Pons (tissue), 1 donor: ENCODE measurements at regions not wholly inside any gene's neighbourhood (a gene's known extent, or its start where the extent isn't known, plus 50 kb on each side); places are given as distances from the start of the nearest gene placed in this dataset.

Experiments used
- DNase-seq: peaks from one replicate; pipeline ENCODE4 v3.0.0-alpha.2; 2016; ENCODE audit warnings: low spot score

DNA sequence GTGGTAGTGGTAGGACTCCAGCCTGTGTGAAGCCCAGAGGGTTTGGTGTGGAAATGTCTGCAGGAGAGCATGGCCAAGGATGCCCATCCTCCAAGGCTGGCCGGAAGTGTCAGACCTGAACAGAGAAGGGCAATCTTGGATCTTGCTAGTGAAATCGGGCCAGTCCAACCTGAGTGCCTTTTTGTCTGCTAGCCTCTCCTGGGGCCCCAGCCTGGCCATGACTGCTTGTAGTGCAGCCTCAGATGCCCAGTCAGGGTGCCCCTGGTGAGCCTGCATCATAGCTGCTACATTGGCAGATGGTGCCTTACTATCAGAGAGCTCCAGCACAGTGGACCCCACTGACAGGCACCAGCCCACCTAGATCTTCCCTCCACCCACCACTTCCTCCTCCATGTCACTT lies 99.3 kb upstream of the PCDH18 start:
- DNase-seq = no peak

DNA sequence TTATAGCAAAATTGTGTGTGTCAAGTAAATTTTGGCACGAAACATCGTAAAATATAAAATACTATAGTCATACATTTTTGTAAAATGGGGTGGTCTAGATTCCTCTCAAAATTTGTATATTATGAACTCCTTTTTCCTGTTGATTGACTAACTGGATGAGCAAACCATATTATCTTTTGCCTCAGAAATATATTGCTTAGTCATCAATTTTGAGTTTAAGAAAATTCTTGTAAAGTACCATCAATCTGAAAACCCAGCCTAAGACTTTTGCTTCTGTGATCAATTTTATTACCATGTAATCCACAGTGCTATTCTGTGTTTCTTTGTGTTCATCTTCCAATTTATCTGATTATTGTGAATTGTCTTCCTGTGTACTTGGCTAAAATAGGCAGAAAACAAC lies 98.0 kb upstream of the PCDH18 start:
- DNase-seq = no peak

DNA sequence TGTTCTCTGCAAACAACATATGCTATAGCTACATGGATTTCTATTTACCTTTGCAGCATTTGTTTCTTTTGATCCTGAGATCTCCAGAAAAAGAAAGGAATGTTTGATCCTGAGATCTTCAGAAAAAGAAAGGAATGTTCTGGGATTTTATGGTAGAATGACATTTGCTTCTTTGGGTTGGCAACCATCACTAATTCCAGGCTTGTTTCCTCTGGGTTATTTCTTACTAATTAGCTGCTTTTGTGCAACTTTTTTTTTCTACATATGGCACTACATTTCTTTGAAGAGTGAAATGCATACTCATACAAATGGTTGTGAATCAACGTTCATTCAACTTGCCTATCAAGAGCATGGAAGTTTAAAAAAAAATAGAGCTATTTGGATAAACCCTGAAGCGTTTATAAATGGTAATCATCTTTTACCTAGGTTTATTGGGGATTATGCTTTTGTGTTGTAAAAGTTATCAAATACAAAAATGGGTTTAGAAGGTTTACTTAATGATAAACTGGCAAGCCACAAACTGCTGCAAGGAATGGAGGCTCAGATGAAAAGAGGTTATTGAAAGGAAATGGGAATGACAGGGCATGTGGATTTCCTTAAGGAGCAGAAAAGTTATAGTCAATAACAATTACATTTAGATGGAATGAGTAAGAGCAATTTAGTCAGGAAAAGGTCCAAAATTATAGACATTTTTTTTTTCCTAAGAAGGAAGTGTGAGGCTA lies 95.6 kb upstream of the PCDH18 start:
- no peak for DNase-seq

DNA sequence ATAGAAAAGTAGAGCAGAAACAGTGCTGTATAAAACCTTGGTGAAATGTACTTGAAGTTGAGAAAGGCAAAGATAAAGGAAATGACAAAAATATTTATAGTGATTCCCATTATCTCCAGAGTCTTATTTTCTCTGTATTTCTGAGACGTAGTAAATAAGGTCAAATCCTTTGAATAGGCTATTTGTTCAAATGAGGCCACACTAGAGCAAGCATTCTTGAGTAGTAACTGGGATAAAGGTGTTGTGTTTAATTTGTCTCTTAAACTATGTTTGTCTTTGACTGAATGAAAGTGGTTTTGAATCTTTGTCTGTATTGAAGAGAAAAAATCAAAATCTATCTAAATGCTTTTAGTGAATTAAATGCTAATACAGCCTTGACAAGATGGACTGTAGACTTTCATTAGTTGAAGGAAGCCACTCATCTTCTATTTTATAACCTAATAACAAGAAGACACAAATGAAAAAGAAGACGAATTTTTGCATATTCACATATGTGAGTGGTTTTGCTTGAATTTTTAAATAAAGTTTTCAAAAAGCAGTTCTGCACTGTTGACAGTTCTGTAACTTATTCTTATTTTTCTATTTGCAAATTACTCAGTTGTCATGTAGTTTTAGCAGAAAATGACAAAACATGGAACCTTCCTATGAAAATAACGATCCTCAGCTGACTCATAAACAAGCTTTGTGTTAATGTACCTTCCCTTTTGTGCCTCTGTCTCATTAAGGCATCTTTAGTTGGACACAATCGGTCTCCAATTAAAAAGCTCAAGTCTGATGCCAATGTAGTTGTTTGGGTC lies 94.8 kb upstream of the PCDH18 start:
- DNase-seq = no peak

DNA sequence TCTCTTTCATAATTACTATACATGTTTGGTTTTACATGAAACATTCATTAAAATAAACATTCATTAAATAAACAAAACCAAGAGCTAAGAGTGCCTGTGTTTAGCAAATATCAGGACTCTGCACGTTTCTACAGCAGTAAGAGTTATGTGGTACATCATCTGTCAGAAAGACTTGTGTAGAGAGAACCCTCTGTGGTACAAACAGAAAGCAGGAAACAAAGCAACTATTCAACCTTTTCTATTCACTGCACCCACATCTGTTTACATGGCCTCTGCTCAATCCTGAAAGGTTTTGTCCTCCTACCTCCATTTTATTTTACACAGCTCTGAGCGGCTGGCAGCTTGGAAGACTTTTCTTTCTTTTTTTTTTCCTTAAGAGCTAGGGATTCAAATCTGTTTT lies 90.7 kb upstream of the PCDH18 start:
- peak; percentile 72 for DNase-seq

DNA sequence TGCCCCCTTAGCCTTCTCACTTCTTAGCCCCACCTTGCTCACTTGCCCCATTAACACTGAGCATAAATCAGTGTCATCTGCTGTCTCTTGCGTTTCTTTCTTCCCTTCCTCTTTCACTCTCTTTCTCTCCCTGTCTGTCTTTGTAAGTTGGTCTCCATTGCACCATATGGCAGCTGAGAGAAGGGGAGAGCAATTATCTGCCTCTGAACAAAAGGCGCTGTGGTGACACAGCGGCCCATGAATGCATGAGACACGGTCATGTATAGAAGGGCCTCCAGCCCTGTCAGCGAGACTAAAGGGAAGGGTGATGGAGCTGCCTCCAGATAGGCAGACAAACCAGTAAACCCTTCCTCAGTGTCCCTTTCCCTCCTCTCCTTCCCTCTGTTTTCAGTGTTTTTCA lies 88.8 kb upstream of the PCDH18 start:
- DNase-seq = no peak

DNA sequence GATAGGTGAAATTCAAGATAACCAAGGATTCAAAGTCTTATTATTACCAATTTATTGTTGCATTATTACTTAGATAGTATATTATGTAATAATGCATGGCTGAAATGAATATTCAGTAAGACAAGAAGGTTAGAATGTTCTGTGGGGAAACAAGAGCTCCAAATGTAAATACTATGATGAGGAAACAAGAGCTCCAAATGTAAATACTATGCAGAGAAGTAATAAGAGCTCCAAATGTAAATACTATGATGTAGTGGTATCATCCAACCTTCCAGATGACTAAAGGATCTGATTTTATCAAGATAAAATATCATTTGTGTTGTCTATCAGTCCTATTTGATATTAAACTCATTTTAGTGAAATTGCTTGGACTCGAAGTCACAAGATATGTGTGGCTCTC lies 82.2 kb upstream of the PCDH18 start:
- no peak for DNase-seq

DNA sequence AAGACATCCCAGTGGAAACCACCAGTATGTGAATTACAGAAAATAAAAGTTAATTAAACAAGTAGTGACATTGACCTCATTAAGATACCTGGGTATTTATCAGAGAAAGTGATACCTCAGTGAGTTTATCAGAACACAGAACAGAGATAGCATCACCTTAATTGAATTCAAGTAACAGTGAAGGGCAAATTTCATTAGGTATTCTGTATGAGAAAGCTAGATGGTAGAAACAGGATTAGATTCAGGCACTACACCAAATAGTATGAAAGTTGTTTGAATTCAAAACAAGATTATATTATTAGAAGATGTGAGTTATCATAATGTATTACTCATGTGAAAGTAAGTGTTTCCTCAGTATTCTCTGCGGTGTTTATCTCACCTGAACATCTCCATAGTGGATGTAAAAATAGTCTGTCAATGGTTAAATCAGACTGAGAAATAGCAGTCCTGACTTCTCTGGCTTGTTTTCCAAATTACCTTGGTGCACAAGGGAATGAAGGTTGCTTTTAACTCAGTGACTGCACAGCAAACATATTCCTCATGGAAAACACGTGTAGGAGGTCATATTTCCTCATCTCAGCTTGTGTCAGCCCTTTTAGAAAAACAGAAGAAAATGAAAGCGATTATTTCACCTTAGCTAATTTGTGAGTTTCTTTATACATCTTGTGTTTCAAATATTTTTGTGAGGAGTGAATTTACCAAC lies 79.9 kb upstream of the PCDH18 start:
- no peak for DNase-seq

DNA sequence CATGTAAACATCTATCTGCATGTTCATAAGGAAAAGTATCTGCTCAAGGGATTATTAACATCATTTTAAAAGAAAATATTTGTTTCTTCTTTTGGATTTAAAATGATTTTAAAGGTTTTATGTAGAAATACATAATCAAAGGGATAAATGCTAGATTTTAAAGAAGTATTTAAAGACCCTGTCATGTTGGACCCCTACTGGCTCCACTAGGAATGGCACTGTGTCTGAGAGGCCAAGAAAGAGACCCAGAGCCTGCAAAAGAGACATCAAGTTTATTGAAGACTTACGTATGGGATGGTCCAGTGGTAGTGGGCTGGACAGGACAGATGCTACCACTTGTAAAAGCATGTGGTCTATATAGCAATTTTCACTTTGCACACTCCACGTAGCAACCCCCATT lies 78.7 kb upstream of the PCDH18 start:
- no peak for DNase-seq

DNA sequence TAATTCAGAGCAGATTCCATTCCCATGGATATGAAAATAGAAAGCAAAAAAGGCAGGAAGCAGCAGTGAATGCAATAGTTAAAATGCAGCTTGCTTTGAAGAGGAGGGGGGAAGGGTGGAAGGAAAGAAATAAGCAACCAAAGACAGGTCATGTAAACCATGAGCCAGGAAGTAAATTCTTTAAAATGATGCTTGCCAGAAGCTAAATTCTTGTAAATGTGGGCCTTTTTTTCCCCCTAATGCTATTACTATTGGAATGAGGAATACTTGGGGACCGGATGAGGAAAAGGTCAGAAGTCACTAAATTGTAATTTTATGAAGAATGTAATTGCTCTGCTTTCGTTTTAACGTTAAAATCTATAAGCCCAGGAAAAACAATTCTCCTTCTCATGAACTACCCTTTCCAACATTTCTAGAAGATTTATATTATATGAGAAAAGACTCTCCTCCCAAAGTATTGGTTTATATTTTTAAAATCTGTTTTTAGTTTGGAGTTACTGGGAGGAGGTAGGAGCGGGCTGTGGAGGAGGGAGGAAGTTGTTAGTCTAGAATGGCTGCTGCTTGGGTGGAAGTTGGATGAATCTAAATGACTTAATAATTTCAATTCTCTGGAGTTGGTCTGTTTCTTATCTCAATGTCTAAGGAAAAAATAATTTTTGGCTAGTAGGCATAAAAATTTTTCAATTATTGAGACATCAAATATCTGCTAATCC lies 77.6 kb upstream of the PCDH18 start:
- DNase-seq = no peak

DNA sequence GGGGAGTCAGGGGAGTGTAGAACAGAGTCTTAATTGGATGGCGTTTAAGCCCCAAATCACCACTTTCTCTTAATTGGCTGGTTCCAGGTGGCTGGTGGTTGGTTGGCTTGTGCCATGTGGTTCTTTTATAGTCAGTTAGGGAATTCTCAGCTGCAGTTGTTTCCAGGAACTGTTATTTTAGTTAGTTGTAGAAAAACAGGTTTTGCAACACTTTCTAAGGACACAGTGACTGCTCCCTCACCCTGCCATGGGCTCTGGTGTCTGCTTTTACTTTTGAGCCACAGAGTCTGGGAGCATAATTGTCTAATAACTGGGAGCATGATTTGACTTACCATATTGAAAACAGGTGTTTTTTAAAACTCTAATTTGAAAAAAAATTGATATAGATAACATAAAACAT lies 75.8 kb upstream of the PCDH18 start:
- DNase-seq = no peak

DNA sequence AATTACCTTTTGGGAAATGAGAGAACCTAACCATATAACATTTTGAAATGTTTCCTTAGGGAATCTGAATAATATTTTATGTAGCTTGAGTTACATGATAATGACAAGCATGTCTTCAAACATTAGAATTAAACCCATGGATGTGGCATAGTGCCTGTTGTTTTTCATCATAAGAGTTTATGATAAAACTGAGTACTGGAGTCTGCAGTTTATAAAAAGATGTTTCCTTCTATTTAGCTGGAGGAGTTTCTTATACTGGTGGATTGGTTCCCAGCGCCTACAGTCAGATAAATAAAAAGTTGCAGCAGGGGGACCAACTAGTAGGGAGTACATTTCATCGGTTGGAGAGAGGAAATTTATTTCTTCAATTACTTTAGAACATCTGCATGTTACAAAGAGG lies 70.1 kb upstream of the PCDH18 start:
- DNase-seq = no peak

DNA sequence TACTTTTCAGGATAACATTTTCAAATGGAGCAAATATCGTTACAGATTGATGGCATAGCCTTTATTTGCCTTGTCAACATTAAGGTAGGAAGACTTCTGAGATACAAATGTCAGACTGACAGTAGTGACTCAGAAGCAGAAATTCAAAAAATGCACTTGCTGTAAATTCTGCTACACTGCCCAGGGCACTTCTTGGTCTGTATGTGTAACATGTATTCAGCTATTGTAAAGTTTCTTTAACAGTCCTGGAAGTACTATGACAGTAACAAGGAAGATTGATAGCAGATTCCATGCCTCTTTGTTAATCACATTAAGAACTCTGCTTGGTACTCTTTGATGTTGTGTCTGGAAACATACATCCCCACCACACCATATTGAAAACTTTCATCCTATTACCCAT lies 69.6 kb upstream of the PCDH18 start:
- no peak for DNase-seq

DNA sequence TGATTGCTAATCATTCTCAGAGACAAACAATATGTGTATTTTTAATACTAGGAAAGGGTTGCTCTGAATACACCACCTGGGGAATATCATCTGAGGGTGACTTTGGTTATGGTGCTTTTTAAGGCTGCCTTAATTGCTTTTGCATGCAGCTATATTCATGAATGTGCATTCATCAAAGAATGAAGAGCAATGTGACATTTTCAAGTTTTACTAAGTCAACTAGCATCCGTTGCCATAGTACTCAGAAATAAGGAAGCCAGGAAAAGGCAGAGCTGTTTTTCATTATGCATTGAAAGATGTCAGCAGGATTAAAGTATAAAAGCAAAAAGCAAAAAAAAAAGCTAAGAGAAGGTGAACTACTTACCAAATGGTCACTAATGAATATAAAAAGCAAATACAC lies 67.4 kb upstream of the PCDH18 start:
- no peak for DNase-seq

DNA sequence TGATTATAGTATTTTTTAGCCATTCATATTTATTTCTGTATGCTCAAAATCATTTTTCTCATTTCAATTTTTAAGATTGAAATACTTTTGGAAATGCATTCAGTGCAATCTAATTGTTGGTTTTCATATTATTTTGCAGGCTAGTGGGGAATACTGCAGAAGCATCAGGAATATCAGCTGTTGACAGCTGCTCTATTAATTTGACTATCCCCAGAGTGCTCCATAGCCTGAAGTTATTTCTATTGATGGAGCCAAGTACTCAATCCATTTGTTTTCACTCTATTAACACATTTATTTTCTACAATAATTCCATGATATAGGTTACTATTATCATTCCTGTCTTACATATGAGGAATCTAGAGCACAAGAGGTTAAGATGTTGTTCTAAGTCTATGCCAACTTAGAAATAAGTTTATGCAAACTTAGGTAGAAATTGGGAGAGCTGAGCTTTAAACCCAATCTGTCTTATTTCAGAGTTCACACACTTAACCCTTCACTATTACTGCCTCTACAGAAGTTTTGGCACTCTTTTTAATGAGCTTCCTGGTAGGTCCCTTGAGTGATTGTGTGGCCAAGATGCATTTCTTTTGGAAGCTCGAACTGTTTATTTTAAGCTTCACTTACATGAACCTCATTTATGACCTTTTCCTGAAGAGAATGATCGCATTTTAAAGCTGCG lies 65.6 kb upstream of the PCDH18 start:
- no peak for DNase-seq

DNA sequence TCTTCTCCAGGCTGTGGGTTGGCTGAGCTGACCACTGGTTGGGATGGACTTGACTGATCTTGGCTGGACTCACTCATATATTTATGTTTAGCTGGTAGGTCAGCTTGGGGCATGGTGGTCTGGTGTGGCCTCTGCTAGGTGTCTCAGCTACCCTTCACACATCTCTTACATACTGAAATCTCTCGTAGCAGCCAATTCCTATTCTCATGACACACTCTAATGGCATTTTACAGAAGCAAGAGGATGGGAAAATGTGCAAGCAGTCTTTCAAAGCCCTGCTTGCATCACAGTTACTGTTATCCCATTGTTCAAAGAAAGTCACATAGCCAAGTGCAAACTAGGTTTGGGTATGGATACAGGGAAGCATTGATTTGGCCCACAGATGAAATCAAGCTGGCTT lies 55.5 kb upstream of the PCDH18 start:
- DNase-seq = no peak

DNA sequence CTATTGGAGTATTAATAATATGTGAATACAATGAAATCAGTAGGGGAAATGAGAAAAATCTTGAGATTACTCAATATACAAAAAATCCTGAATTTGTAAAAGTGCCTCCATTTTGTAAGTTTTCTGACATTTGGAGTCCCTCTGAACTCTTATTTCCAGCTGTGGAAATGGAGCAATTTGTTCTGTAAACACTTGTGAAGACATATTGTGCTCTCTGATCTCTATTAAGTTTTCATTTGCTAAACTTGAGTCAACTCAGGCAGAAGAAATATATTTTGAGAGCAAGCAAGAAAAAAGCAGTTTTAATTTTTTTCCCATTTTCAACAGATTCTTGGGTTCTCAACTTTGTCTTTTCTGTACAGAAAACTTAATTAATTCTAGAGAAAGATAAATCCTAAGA lies 51.4 kb upstream of the PCDH18 start:
- DNase-seq = no peak
